ENCODE measurements at regions not wholly inside any gene's neighbourhood (a gene's known extent, or its start where the extent isn't known, plus 50 kb on each side); places are given as distances from the start of the nearest gene placed in this dataset.

GRCh38 chr5:59956130-59956783 lies 62.7 kb upstream of the PDE4D start:
- DNase-seq (ENCODE audit: low spot score): no peak

GRCh38 chr5:59955241-59955640 lies 61.7 kb upstream of the PDE4D start:
- DNase-seq (ENCODE audit: low spot score): no peak

DNA sequence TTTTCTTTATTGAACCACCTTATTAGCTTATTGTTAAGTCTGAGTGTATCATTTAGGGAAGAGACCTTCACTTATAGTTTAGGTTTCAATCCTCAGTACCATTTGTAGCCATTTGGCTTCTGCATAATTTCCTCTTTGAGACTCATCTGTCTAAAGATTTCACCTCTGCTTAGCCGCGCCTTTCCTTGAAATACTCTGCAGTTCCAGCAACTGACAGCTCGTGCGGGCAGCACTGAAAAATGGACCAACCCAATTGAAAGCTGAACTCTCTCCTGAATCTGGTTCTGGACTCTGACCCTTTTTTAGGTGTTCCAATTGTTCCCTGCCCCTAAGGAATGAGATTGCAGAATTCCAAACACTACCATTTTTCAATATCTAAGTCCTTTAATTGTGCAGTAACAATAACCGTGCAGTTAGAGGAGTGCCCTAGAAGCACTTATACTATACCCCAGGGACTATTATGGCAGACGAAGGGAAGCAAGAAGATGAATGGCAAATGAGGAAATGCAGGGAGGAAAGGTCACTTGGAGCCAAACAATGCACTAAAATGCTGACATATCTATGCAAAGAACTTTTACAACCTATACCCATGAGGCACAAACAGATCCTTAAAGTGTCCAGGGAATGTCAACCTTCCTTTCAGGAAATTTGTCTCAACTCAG lies 50.1 kb upstream of the PDE4D start:
- DNase-seq (ENCODE audit: low spot score): no peak
